ENCODE measurements at regions not wholly inside any gene's neighbourhood (a gene's known extent, or its start where the extent isn't known, plus 50 kb on each side); places are given as distances from the start of the nearest gene placed in this dataset.
"Not testable (repeated sequence)": the region's sequence is repeated elsewhere in the genome, so short reads cannot be mapped to it uniquely, and the experiment has no call there.

- DNase-seq (ENCODE audit: low spot score); in situ Hi-C loops (cut with MboI; ENCODE audit: low pct_unique_long_range_greater_than_20kb, low sequenced_read_pairs, unreplicated experiment): not testable (repeated sequence)
These were observed 52.8 kb downstream of the FOXD4L6 start for GRCh38 chr9:41075671-41076070.

- DNase-seq (ENCODE audit: low spot score) = peak; percentile 5
- in situ Hi-C loops (cut with MboI; ENCODE audit: low pct_unique_long_range_greater_than_20kb, low sequenced_read_pairs, unreplicated experiment) = not testable (repeated sequence)
These were observed 54.0 kb downstream of the FOXD4L6 start for GRCh38 chr9:41074356-41074942.

DNA sequence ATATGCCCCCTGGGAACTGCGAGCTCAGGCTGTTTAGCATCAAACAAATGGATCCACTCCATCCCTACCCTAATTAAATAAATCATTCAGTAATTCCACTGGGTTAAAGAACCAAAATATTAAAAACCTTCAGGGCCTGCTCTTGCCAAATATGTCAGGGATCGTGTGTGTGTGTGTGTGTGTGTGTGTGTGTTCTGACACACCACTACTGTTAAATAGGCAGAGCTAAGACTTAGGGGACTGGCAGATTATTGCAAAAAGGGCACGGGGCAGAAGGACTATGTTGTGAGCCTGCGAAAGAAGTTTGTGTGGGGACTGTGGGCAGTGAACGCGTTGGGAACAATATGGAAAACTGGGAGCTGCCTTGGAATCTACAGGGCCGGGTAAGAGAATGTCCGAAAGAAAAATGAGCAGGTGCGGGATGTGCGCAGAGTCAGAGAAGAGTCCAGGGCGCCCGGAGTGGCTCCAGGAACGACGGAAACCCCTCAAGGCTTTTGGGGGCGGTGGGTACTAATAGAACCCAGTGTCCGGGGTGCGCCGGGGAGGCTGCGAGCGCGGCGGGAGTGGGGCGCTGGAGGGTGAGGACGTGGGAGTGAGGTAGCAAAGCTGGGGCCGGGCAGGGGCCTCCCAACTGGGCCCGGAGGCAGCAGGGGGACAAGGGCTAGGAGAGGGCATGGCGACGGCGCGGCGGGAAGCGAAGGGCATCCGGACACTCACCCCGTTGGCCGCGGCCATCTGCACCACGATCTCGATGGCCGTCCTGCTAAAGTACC is 54.8 kb downstream of the FOXD4L6 start:
- in situ Hi-C loops (cut with MboI; ENCODE audit: low pct_unique_long_range_greater_than_20kb, low sequenced_read_pairs, unreplicated experiment); DNase-seq (ENCODE audit: low spot score): not testable (repeated sequence)

DNA sequence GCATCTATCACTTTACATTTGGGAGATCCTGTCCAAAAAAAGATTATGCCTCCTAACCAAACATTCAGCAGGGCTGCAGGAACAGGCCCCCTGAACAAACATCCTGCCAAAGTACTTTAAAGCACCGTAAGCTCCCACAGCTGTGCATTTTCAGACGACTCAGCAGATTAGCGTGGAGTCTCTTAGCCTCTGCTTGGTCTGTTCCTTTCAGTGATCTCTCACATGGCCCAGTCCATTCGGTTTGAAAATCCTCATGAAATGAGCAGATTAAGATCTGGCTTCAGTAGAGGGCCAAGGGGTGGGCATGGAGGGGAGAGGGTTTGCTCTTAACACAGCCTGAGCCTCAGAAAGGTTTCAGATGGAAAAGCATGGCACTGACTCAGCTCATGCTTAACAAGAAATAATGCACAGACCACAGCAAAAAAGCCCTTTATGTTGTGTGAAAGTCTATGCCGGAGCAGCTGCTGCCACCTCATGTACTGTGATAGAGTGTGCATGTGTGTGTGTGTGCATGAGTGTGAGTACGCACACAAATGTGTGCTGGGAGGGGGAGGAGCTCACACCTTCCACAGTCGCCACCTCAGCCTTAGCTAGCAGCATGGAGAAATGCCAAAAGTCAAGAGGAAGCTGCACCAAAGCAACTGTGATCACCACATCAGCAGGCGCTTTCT is 64.2 kb downstream of the FOXD4L6 start:
- in situ Hi-C loops (cut with MboI; ENCODE audit: low pct_unique_long_range_greater_than_20kb, low sequenced_read_pairs, unreplicated experiment) = not testable (repeated sequence)
- peak; percentile 1 for DNase-seq (ENCODE audit: low spot score)

DNA sequence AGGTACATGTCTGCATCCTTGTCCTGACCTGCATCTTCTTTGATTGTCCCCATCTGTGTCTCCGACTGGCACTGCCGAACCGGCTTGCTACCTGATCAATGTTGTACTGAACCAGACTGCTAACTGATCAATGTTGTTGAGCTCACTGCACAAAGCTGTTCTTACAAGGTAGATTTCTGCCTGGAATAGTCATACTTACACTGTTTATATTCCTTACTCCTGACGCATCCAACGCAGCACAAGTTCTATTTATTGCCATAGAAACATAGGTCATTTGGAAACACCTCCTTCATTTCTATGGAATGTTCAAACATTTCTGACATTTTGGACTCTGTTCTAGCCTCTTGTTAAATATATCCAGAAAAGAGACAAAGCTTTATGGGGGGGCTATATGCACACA is 65.2 kb downstream of the FOXD4L6 start:
- DNase-seq (ENCODE audit: low spot score); in situ Hi-C loops (cut with MboI; ENCODE audit: low pct_unique_long_range_greater_than_20kb, low sequenced_read_pairs, unreplicated experiment): not testable (repeated sequence)

DNA sequence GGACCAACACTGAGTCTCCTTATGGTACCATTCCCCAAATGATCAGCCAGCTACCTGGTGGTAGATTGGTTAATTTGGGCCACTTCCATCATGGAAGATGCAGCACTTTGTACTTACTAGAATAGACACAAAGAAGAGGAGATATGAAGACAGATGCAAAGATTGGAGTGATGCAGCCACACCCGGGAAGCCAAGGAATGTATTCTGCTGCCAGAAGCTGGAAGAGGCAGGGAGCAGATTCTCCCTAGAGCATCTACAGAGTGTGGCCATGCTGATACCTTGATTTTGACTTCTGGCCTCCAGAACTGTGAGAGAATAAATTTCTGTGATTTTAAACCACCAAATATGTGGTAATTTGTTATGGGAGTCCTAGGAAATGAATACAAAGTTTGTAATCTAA is 68.9 kb downstream of the FOXD4L6 start:
- in situ Hi-C loops (cut with MboI; ENCODE audit: low pct_unique_long_range_greater_than_20kb, low sequenced_read_pairs, unreplicated experiment); DNase-seq (ENCODE audit: low spot score): not testable (repeated sequence)

- DNase-seq (ENCODE audit: low spot score); in situ Hi-C loops (cut with MboI; ENCODE audit: low pct_unique_long_range_greater_than_20kb, low sequenced_read_pairs, unreplicated experiment): not testable (repeated sequence)
These were observed 74.7 kb downstream of the FOXD4L6 start for GRCh38 chr9:41053666-41054363.

DNA sequence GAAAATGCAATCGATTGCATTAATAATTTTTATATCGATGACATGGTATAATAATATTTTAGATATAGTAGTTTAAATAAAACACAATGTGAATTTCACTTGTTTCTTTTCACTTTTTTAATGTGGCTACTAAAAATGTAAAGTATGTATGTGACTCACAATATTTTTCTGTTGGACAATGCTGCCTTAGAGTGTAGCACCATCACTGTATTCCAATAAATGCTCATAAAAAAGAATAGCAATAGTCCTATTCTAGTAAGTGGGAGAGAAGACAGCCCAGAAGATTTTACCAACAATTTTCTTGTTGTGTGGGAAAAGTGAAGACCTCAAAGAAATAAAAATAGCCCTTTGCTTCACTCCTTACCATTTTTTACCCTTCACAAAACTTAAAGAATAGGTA is 79.8 kb downstream of the FOXD4L6 start:
- DNase-seq (ENCODE audit: low spot score); in situ Hi-C loops (cut with MboI; ENCODE audit: low pct_unique_long_range_greater_than_20kb, low sequenced_read_pairs, unreplicated experiment): not testable (repeated sequence)

DNA sequence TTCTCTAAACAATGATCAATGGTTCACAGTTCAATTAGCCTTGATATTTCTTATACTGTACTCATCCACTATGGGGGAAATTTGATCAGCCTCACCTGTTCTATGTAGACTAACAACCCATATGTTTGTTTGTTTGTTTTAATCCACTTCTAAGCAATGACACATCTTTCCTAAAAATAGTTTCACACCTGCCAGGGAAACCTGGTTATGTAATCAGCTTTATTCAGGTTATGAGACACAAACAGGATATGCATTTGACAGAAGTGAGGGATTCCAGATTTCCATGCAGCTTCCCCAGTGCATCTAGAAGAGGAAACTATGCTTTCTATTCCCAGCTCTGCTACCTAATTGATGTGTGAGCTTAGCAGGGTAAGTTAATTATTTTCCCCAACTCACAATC is 80.7 kb downstream of the FOXD4L6 start:
- in situ Hi-C loops (cut with MboI; ENCODE audit: low pct_unique_long_range_greater_than_20kb, low sequenced_read_pairs, unreplicated experiment); DNase-seq (ENCODE audit: low spot score): not testable (repeated sequence)

DNA sequence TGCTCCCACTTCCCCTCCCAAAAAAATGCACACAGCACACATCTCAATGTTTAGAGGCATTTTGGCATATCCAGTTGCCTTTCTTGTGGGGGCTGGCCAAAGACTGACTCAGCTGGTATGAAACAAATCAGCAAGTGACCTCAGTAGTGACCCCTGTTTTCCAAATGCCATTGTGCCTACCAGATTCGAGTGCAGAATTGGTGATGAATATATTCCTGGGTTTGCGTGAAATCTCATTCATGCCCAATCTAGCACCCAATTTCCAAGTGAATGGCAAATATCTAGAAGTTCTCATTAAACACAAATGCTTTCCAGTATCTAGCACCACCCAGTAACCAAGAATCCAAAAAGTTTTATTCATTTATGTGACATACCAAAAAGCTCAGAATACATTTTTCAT is 83.6 kb downstream of the FOXD4L6 start:
- in situ Hi-C loops (cut with MboI; ENCODE audit: low pct_unique_long_range_greater_than_20kb, low sequenced_read_pairs, unreplicated experiment); DNase-seq (ENCODE audit: low spot score): not testable (repeated sequence)

- in situ Hi-C loops (cut with MboI; ENCODE audit: low pct_unique_long_range_greater_than_20kb, low sequenced_read_pairs, unreplicated experiment); DNase-seq (ENCODE audit: low spot score): not testable (repeated sequence)
These were observed 85.0 kb downstream of the FOXD4L6 start for GRCh38 chr9:41043433-41043832.

DNA sequence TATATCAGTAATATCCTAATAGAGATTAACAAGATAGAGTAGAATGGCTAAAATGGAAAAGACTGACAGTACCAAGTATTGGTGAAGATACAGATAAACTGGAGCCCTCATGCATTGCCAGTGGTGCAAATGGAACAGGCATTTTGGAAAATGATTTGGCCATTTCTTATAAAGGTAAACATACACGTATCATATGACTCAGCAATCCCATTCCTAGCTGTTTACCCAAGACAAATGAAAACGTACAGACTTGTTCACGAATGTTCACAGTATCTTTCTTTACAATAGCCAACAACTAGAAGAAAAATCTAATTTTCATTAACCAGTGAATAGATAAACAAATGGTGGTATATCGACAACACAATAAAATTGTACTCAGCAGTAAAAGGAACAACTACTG is 86.4 kb downstream of the FOXD4L6 start:
- DNase-seq (ENCODE audit: low spot score); in situ Hi-C loops (cut with MboI; ENCODE audit: low pct_unique_long_range_greater_than_20kb, low sequenced_read_pairs, unreplicated experiment): not testable (repeated sequence)

- DNase-seq (ENCODE audit: low spot score); in situ Hi-C loops (cut with MboI; ENCODE audit: low pct_unique_long_range_greater_than_20kb, low sequenced_read_pairs, unreplicated experiment): not testable (repeated sequence)
These were observed 87.7 kb downstream of the FOXD4L6 start for GRCh38 chr9:41040705-41041342.

DNA sequence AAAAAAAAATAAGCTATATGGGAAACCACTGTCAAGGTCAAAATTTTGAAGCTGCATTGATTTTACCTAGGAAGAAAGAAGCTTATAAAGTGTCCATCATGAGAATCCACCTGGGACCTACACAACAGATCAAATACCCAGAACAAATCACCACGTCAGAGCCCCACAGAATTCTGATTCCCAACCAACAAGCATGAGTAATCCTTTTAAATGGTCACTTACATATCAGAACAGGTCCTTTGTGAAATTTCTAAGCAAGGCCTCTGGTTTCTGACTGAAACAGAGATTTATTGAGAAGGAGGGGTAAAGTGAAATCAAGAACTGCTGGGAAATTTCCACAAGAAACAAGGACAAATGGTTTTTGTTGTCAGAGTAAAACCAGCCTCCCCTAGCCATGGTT is 93.2 kb downstream of the FOXD4L6 start:
- in situ Hi-C loops (cut with MboI; ENCODE audit: low pct_unique_long_range_greater_than_20kb, low sequenced_read_pairs, unreplicated experiment); DNase-seq (ENCODE audit: low spot score): not testable (repeated sequence)

GRCh38 chr9:41034699-41035197 is 93.7 kb downstream of the FOXD4L6 start:
- DNase-seq (ENCODE audit: low spot score); in situ Hi-C loops (cut with MboI; ENCODE audit: low pct_unique_long_range_greater_than_20kb, low sequenced_read_pairs, unreplicated experiment): not testable (repeated sequence)

DNA sequence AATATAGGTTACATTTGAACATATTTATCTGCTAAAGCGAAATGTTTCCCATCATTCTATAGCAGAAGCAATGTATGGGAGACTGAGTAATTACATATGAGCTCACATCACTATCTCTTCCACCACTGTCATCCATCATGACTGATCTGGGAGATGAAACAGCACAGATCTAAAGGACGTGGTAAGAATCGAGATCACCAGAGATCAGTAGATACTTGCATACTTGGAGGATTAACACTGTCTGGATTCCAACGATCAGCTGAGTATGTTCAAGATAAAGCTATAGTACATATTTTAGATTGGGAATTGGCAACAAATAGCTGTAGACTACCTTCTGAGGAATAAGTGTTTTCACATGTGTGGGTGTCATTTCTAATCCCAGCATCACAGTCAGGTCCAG is 94.6 kb downstream of the FOXD4L6 start:
- DNase-seq (ENCODE audit: low spot score); in situ Hi-C loops (cut with MboI; ENCODE audit: low pct_unique_long_range_greater_than_20kb, low sequenced_read_pairs, unreplicated experiment): not testable (repeated sequence)

GRCh38 chr9:41033360-41033759 is 95.1 kb downstream of the FOXD4L6 start:
- in situ Hi-C loops (cut with MboI; ENCODE audit: low pct_unique_long_range_greater_than_20kb, low sequenced_read_pairs, unreplicated experiment); DNase-seq (ENCODE audit: low spot score): not testable (repeated sequence)

All from GM13977 (cell line).